Neuronal stem cell (in vitro differentiated cells): ENCODE measurements at regions not wholly inside any gene's neighbourhood (a gene's known extent, or its start where the extent isn't known, plus 50 kb on each side); places are given as distances from the start of the nearest gene placed in this dataset.

Experiments used
- DNase-seq: peaks from one replicate; pipeline ENCODE4 v3.0.0-alpha.2; 2013; ENCODE audit warnings: low spot score
- H2AFZ ChIP-seq: one replicate; pipeline ENCODE4 v1.6.1; 2013; ENCODE audit warnings: mild to moderate bottlenecking, low read length, inconsistent platforms
- H2AK5ac ChIP-seq: 2 replicates; pipeline ENCODE4 v1.6.1; 2013; ENCODE audit warnings: low read depth, mild to moderate bottlenecking, inconsistent platforms, low read length, moderate library complexity, mixed read lengths
- H2BK120ac ChIP-seq: 2 replicates; pipeline ENCODE4 v1.6.1; 2013; ENCODE audit warnings: low read depth, mild to moderate bottlenecking, inconsistent platforms, low read length, moderate library complexity, mixed read lengths
- H2BK12ac ChIP-seq: one replicate; pipeline ENCODE4 v1.6.1; 2013; ENCODE audit warnings: low read length, inconsistent platforms
- H2BK15ac ChIP-seq: 2 replicates; pipeline ENCODE4 v1.6.1; 2013; ENCODE audit warnings: mild to moderate bottlenecking, low read length, inconsistent platforms, mixed read lengths
- H2BK5ac ChIP-seq: one replicate; pipeline ENCODE4 v1.6.1; 2013; ENCODE audit warnings: inconsistent platforms, mild to moderate bottlenecking, low read length, moderate library complexity
- H3K14ac ChIP-seq: one replicate; pipeline ENCODE4 v1.6.1; 2013; ENCODE audit warnings: low read length, inconsistent platforms
- H3K18ac ChIP-seq: 2 replicates; pipeline ENCODE4 v1.6.1; 2013; ENCODE audit warnings: low read length, inconsistent platforms
- H3K23ac ChIP-seq: 2 replicates; pipeline ENCODE4 v1.6.1; 2013; ENCODE audit warnings: low read depth, mild to moderate bottlenecking, mixed read lengths, low read length, inconsistent platforms; ENCODE audit not compliant: poor library complexity
- H3K27ac ChIP-seq: replicated peaks from 3 replicates; pipeline ENCODE4 v1.5.1; 2013; ENCODE audit warnings: low read length, inconsistent platforms
- H3K27me3 ChIP-seq, 3 experiments: 2 replicates each; pipeline ENCODE4 v1.6.1; 2013; ENCODE audit warnings: low read length in 3 of 3, mild to moderate bottlenecking in 2 of 3, inconsistent platforms in 1 of 3, low read depth in 1 of 3, mixed read lengths in 1 of 3, moderate library complexity in 1 of 3; ENCODE audit not compliant: control insufficient read depth in 3 of 3, insufficient read depth in 3 of 3
- H3K36me3 ChIP-seq, 2 donors: replicated peaks in 1 of 2; 2 replicates each; pipeline ENCODE4 v1.6.1; 2013; ENCODE audit warnings: low read length in 2 of 2; ENCODE audit not compliant: control insufficient read depth in 2 of 2, insufficient read depth in 2 of 2
- H3K4ac ChIP-seq: 2 replicates; pipeline ENCODE4 v1.6.1; 2013; ENCODE audit warnings: inconsistent platforms, mild to moderate bottlenecking, low read length, moderate library complexity
- H3K4me1 ChIP-seq, 2 donors: 1 replicate in 1 of 2; 2 replicates in 1 of 2; pipeline ENCODE4 v1.6.1; 2013; ENCODE audit warnings: low read length in 2 of 2, low read depth in 1 of 2; ENCODE audit not compliant: control insufficient read depth in 2 of 2, insufficient read depth in 1 of 2
- H3K4me2 ChIP-seq: one replicate; pipeline ENCODE4 v1.6.1; 2013; ENCODE audit warnings: mild to moderate bottlenecking, low read length, inconsistent platforms; ENCODE audit not compliant: insufficient read depth, poor library complexity, severe bottlenecking
- H3K4me3 ChIP-seq, 2 donors: 2 replicates each; pipeline ENCODE4 v1.5.1; 2013; ENCODE audit warnings: low read length in 2 of 2, mild to moderate bottlenecking in 2 of 2, inconsistent platforms in 1 of 2, moderate library complexity in 1 of 2
- H3K79me1 ChIP-seq: one replicate; pipeline ENCODE4 v1.6.1; 2013; ENCODE audit warnings: low read depth, mild to moderate bottlenecking, inconsistent platforms, low read length, moderate library complexity
- H3K9ac ChIP-seq: one replicate; pipeline ENCODE4 v1.6.1; 2013; ENCODE audit warnings: mild to moderate bottlenecking, low read depth, low read length, inconsistent platforms; ENCODE audit not compliant: poor library complexity
- H3K9me3 ChIP-seq, 2 donors: replicated peaks in 1 of 2; 2 replicates each; pipeline versions ENCODE3 to v1.6.1; 2013; ENCODE audit warnings: low read length in 2 of 2, mild to moderate bottlenecking in 2 of 2, inconsistent platforms in 1 of 2, low read depth in 1 of 2, mixed read lengths in 1 of 2, moderate library complexity in 1 of 2; ENCODE audit not compliant: control insufficient read depth in 2 of 2, insufficient read depth in 1 of 2
- H4K8ac ChIP-seq: one replicate; pipeline ENCODE4 v1.6.1; 2013; ENCODE audit warnings: low read depth, mild to moderate bottlenecking, inconsistent platforms, low read length, moderate library complexity
- H4K91ac ChIP-seq: one replicate; pipeline ENCODE4 v1.6.1; 2013; ENCODE audit warnings: low read length, low read depth, mild to moderate bottlenecking, inconsistent platforms; ENCODE audit not compliant: poor library complexity
- WGBS, 2 donors: extraction: QIAGEN DNeasy Blood & Tissue Kit; methylation state at CpG; one replicate each; pipeline ENCODE4 v1.1.7; 2013; ENCODE audit warnings: missing lambda C conversion rate in 2 of 2, mixed read lengths in 1 of 2; ENCODE audit not compliant: insufficient read length in 2 of 2, insufficient replicate concordance in 1 of 2; ENCODE audit errors: extremely low coverage in 2 of 2; 5-methylcytosine and 5-hydroxymethylcytosine counted together

DNA sequence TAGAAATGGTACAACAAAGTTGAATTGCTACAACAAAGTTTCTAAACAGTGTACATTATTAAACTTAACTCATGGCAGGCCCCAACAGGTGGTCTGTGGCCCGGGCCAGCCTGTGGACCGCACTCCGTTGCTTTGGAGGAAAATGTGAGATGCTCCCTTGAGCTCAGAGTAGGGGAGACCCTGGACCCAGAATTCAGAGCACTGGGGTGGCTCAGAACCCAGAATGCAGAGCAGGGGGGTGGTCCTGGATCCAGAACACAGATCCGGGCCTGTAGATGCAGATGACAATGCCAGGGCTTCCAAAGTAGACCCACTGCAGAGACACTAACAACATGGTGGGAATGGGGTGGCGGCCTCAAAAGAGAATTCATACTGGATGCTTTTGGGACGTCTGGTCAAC lies 311.0 kb downstream of the NDUFA10 start:
- Histone ChIP-seq H3K27me3 (peaks cover 0 to 4% (median 0%) of the 10 kb centered on the region in 3 experiments), H2BK15ac (no peak overlapping the region), H3K79me1 (peaks cover 2% of the 10 kb centered on the region), H3K18ac (no peak overlapping the region), H3K4me1 (peaks cover 0 to 7% of the 10 kb centered on the region in 2 donors), H3K4ac (no peak overlapping the region), H3K23ac (no peak overlapping the region), H3K9ac (no peak overlapping the region), H3K36me3 (peaks cover 0 to 2% of the 10 kb centered on the region in 2 donors), H3K4me3 (no peak overlapping the region), H3K14ac (no peak overlapping the region), H3K27ac (no peak overlapping the region), H2BK120ac (no peak overlapping the region), H4K91ac (no peak overlapping the region), H2AFZ (no peak overlapping the region), H2BK5ac (no peak overlapping the region), H2AK5ac (no peak overlapping the region), H4K8ac (no peak overlapping the region), H2BK12ac (no peak overlapping the region), H3K9me3 (peaks cover 7 to 16% of the 10 kb centered on the region in 2 donors), H3K4me2 (no peak overlapping the region)
- DNase-seq, result no peak
- no CpG with 5 or more reads among the region's 6 CpGs for WGBS, 2 donors

DNA sequence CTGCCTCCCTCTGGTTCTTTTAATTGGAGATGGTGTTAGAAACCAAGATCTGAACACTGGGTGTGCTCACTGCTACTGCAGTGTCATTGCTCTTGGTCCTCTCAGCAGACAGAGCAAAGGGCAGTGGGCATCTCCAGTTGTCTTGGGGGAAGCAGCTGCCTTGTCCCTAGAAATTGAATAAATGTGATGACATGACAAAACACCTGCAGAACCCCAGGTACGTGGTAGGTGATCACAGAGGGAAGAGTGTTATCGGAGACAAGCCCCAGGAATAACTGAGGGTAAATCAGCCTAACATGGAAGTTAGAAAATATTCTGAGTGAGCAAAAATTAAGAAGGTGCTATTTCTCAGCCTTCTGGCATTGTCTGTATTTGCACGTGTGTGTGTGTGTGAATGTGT lies 311.9 kb upstream of the HDAC4 start:
- Histone ChIP-seq H3K9me3 (peaks cover 7 to 16% of the 10 kb centered on the region in 2 donors), H2AK5ac (no peak overlapping the region), H2BK15ac (no peak overlapping the region), H3K23ac (no peak overlapping the region), H3K9ac (no peak overlapping the region), H3K79me1 (peaks cover 2% of the 10 kb centered on the region), H3K4me1 (peaks cover 0 to 7% of the 10 kb centered on the region in 2 donors), H2BK12ac (no peak overlapping the region), H4K91ac (no peak overlapping the region), H4K8ac (no peak overlapping the region), H3K4me2 (no peak overlapping the region), H3K27me3 (peaks cover 0 to 4% (median 0%) of the 10 kb centered on the region in 3 experiments), H3K14ac (no peak overlapping the region), H3K4me3 (no peak overlapping the region), H3K18ac (no peak overlapping the region), H2AFZ (no peak overlapping the region), H3K4ac (no peak overlapping the region), H3K27ac (no peak overlapping the region), H2BK5ac (no peak overlapping the region), H2BK120ac (no peak overlapping the region), H3K36me3 (peaks cover 0 to 2% of the 10 kb centered on the region in 2 donors)
- no CpG with 5 or more reads among the region's 3 CpGs for WGBS, 2 donors
- DNase-seq, result no peak

DNA sequence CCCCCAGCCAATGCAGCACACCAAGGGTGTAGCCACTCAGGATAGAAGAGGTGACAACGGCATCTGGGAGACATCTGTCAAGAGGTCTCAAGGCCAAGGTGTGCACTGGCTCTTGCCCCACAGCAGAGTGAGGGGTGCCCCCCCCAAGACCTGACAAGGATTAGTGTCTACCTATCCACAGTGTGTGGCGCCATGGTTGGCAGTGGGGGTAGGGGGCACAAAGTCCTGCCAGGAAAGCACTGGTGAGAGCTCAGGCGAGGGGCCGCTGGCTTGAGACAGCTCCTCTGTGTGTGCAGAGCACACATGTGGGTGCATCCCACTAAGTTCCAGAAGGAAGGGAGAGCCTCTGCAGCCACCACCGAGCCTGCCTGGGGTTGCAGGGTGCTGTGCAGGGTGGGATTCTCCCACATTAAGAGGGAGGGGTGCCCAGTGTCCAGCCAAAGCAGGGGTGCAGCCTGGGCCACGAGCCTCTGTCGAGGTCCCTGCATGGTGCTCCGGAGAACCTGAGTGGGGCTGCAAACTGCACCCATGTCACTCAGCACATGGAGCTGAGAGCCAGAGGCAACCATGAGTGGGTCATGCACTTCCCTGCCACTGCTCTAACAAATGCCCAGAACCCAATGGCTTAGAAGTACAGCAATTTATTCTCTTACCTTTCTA lies 311.2 kb upstream of the HDAC4 start:
- H3K23ac ChIP-seq, result peak overlapping the region; percentile 10
- H2BK12ac ChIP-seq, result no peak overlapping the region
- H4K91ac ChIP-seq, result no peak overlapping the region
- peak overlapping the region; percentile 13 for H2AK5ac ChIP-seq
- H3K79me1 ChIP-seq, result peaks cover 2% of the 10 kb centered on the region
- no peak overlapping the region for H2BK15ac ChIP-seq
- H3K14ac ChIP-seq, result peak overlapping the region; percentile 78
- H3K18ac ChIP-seq, result peak overlapping the region; percentile 80
- no peak overlapping the region for H2AFZ ChIP-seq
- peak overlapping the region in 1 of 2 donors; percentile 32 for H3K4me3 ChIP-seq
- H4K8ac ChIP-seq, result peak overlapping the region; percentile 32
- H3K4me1 ChIP-seq, result peaks cover 0 to 7% of the 10 kb centered on the region in 2 donors
- H2BK120ac ChIP-seq, result no peak overlapping the region
- no peak overlapping the region for H3K4me2 ChIP-seq
- no peak overlapping the region for H3K4ac ChIP-seq
- H3K9me3 ChIP-seq, result peaks cover 7 to 16% of the 10 kb centered on the region in 2 donors
- H3K27ac ChIP-seq, result no peak overlapping the region
- no CpG with 5 or more reads among the region's 8 CpGs for WGBS, 2 donors
- DNase-seq, result no peak
- H3K27me3 ChIP-seq, result peaks cover 0 to 3% (median 0%) of the 10 kb centered on the region in 3 experiments
- no peak overlapping the region for H2BK5ac ChIP-seq
- H3K9ac ChIP-seq, result peak overlapping the region; percentile 12
- peaks cover 0 to 2% of the 10 kb centered on the region in 2 donors for H3K36me3 ChIP-seq

DNA sequence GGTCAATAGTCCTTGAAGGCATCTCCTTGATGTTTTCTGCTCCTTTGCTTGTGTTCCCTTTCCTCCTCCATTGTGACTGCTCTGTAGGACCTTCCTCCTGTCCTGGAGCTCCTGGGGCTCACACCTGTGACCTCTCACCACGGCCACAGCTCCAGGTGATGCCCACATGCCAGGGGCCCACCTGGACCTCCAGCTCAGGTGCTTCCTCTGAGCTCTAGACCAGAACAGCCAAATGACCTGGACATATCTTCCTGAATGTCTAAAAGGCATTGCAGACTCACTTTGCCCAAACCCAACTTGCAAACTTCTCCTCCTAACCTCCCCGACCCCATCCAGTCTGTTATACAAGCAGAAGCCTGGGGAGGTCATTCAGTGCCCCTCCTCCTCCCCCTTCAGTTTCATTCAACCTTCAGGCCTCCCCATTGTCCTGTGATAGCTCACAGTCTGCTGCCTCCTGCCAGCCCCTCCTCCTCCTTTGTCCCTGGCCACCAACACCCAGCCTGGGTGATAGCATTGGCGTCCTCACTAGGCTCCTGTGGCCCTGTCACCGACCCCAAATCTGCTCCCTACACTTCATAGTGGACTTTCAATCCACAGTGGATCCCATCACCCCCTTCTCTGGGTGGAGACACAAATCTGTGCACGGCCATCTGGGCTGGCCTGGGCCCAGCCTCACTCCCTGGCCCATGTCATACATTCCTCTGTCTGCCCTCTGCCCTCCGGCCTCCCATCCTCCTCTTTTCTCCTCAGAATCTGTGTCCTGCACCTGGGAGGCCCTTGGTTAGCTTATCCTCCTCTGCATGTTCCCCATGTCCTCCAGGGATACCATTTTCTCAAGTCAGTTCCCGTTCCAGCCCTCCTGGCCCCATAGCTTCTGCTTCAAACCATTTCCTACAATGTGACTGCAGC lies 310.4 kb upstream of the HDAC4 start:
- no CpG with 5 or more reads among the region's 7 CpGs for WGBS, 2 donors
- DNase-seq, result no peak
- H3K4me3 ChIP-seq, result peak overlapping the region in 1 of 2 donors; percentile 32

More for the DNA sequence above, 310.4 kb upstream of the HDAC4 start:
- H4K8ac ChIP-seq, result no peak overlapping the region
- peaks cover 0 to 11% of the 10 kb centered on the region in 2 donors for H3K4me1 ChIP-seq
- H4K91ac ChIP-seq, result no peak overlapping the region
- H2BK12ac ChIP-seq, result no peak overlapping the region
- no peak overlapping the region for H3K27ac ChIP-seq
- peaks cover 7 to 16% of the 10 kb centered on the region in 2 donors for H3K9me3 ChIP-seq
- no peak overlapping the region for H3K9ac ChIP-seq
- H3K4ac ChIP-seq, result no peak overlapping the region
- no peak overlapping the region for H2BK15ac ChIP-seq
- H3K18ac ChIP-seq, result peak overlapping the region; percentile 41
- H3K79me1 ChIP-seq, result peaks cover 2% of the 10 kb centered on the region
- H2AFZ ChIP-seq, result no peak overlapping the region
- H2BK120ac ChIP-seq, result no peak overlapping the region
- H3K4me2 ChIP-seq, result no peak overlapping the region
- no peak overlapping the region for H2BK5ac ChIP-seq
- peaks cover 0 to 3% (median 0%) of the 10 kb centered on the region in 3 experiments for H3K27me3 ChIP-seq
- H3K23ac ChIP-seq, result no peak overlapping the region
- H3K36me3 ChIP-seq, result peaks cover 0 to 2% of the 10 kb centered on the region in 2 donors
- no peak overlapping the region for H2AK5ac ChIP-seq
- no peak overlapping the region for H3K14ac ChIP-seq
